PC-9 (cell line): ENCODE measurements at regions not wholly inside any gene's neighbourhood (a gene's known extent, or its start where the extent isn't known, plus 50 kb on each side); places are given as distances from the start of the nearest gene placed in this dataset.

Experiments
- CTCF ChIP-seq: fragments of 200-600 bp; sonication (generic); conservative IDR thresholded peaks from 2 replicates; pipeline ENCODE4 v1.6.1; 2017; ENCODE audit warnings: mixed run types, antibody characterized with exemption, mild to moderate bottlenecking, moderate library complexity
- EZH2 ChIP-seq: fragments of 200-600 bp; sonication (generic); IDR thresholded peaks from 2 replicates; pipeline ENCODE4 v1.8.0; 2017; ENCODE audit warnings: antibody characterized with exemption, low read depth

- TF ChIP-seq EZH2 (no peak), CTCF (no peak)
Observed at GRCh38 chr15:91553196-91553854, 300.2 kb upstream of the SLCO3A1 start.
